H1 (cell line): ENCODE measurements at regions not wholly inside any gene's neighbourhood (a gene's known extent, or its start where the extent isn't known, plus 50 kb on each side); places are given as distances from the start of the nearest gene placed in this dataset.

ENCODE experiments used
- EP300 ChIP-seq, 2 experiments: IDR thresholded peaks; 1 replicate in 1 of 2; 2 replicates in 1 of 2; pipeline ENCODE4 v1.6.1; 2011 to 2012; ENCODE audit warnings: low read depth in 2 of 2, low read length in 2 of 2, mild to moderate bottlenecking in 2 of 2, borderline replicate concordance in 1 of 2, inconsistent platforms in 1 of 2, moderate library complexity in 1 of 2
- YY1 ChIP-seq: IDR thresholded peaks from 2 replicates; pipeline ENCODE4 v1.6.1; 2011; ENCODE audit warnings: low read depth, mild to moderate bottlenecking, low read length
- TF ChIP-seq, protein P1 (sequence below), 3 experiments: IDR thresholded peaks; 1 replicate in 2 of 3; 2 replicates in 1 of 3; pipeline versions ENCODE4 v1.5.1 to v1.6.1; 2011; ENCODE audit warnings: low read length in 3 of 3, mild to moderate bottlenecking in 3 of 3, inconsistent platforms in 2 of 3, low read depth in 1 of 3, moderate library complexity in 1 of 3; ENCODE audit not compliant: insufficient read depth in 1 of 3; ENCODE audit errors: control extremely low read depth in 1 of 3
- TF ChIP-seq, protein P2 (sequence below): IDR thresholded peaks from 2 replicates; pipeline ENCODE4 v1.6.1; 2011; ENCODE audit warnings: low read length, improper control_type of control experiment

DNA sequence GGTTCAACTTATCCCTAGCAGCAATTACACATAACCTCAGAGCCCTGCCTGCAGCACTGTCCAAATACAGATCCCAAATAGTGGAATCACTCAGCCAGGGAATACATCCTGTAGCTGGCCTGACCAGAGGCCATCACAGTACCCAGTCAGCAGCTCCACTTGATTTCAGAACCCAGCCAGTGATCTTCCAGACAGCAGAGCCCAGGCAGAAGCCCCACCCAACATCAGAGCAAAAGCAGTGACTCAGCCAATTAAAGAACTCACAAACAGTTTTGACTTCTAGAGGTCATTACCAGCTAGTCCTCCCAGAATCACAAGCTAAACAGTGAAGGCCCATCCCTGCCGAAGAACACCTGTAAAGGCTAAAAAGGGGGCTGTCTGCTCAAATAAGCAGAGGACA lies 118.0 kb upstream of the SRD5A2 start:
- TF ChIP-seq, protein P1, sequence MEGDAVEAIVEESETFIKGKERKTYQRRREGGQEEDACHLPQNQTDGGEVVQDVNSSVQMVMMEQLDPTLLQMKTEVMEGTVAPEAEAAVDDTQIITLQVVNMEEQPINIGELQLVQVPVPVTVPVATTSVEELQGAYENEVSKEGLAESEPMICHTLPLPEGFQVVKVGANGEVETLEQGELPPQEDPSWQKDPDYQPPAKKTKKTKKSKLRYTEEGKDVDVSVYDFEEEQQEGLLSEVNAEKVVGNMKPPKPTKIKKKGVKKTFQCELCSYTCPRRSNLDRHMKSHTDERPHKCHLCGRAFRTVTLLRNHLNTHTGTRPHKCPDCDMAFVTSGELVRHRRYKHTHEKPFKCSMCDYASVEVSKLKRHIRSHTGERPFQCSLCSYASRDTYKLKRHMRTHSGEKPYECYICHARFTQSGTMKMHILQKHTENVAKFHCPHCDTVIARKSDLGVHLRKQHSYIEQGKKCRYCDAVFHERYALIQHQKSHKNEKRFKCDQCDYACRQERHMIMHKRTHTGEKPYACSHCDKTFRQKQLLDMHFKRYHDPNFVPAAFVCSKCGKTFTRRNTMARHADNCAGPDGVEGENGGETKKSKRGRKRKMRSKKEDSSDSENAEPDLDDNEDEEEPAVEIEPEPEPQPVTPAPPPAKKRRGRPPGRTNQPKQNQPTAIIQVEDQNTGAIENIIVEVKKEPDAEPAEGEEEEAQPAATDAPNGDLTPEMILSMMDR (IDR thresholded peaks at IDR 0.05; ENCODE audit: control extremely low read depth in 1 of 3, insufficient read depth in 1 of 3, low read depth in 1 of 3, low read length in 3 of 3), result no peak
- TF ChIP-seq, protein P2, sequence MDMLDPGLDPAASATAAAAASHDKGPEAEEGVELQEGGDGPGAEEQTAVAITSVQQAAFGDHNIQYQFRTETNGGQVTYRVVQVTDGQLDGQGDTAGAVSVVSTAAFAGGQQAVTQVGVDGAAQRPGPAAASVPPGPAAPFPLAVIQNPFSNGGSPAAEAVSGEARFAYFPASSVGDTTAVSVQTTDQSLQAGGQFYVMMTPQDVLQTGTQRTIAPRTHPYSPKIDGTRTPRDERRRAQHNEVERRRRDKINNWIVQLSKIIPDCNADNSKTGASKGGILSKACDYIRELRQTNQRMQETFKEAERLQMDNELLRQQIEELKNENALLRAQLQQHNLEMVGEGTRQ, result no peak
- TF ChIP-seq YY1 (no peak), EP300 (IDR thresholded peaks at IDR 0.05; ENCODE audit: borderline replicate concordance in 1 of 2, low read depth in 2 of 2, low read length in 2 of 2) (no peak)
